SK-N-SH treated with all-trans-retinoic acid at 6 μM for 48 hours (cell line): ENCODE measurements at regions not wholly inside any gene's neighbourhood (a gene's known extent, or its start where the extent isn't known, plus 50 kb on each side); places are given as distances from the start of the nearest gene placed in this dataset.

Experiments
- ARNTL ChIP-seq: fragments of 450-650 bp; formaldehyde crosslinking; IDR thresholded peaks from 2 replicates; pipeline ENCODE4 v1.5.0; 2020; ENCODE audit warnings: low read depth, mild to moderate bottlenecking, moderate library complexity, borderline replicate concordance
- ESRRG ChIP-seq: fragments of 250-450 bp; sonication (Bioruptor Pico); IDR thresholded peaks from 2 replicates; pipeline ENCODE4 v1.6.1; 2021; ENCODE audit warnings: mild to moderate bottlenecking
- PATZ1 ChIP-seq: fragments of 250-450 bp; sonication (Bioruptor Pico); IDR thresholded peaks from 2 replicates; pipeline ENCODE4 v1.8.0; 2020; ENCODE audit warnings: mild to moderate bottlenecking, moderate library complexity, borderline replicate concordance
- POU6F1 ChIP-seq: fragments of 250-450 bp; sonication (Bioruptor Pico); IDR thresholded peaks from 2 replicates; pipeline ENCODE4 v1.8.0; 2021; ENCODE audit warnings: low read depth, mild to moderate bottlenecking, moderate library complexity, borderline replicate concordance
- RARB ChIP-seq: fragments of 250-450 bp; sonication (Bioruptor Pico); IDR thresholded peaks from 2 replicates; pipeline ENCODE4 v1.8.0; 2021; ENCODE audit warnings: mild to moderate bottlenecking, moderate library complexity
- SNAI2 ChIP-seq: fragments of 250-450 bp; sonication (Bioruptor Pico); IDR thresholded peaks from 2 replicates; pipeline ENCODE4 v1.5.0; 2020; ENCODE audit warnings: mild to moderate bottlenecking, moderate library complexity
- ZFP3 ChIP-seq: fragments of 250-450 bp; sonication (Bioruptor Pico); IDR thresholded peaks from 2 replicates; pipeline ENCODE4 v1.5.0; 2020; ENCODE audit warnings: mild to moderate bottlenecking, moderate library complexity
- ZFP30 ChIP-seq: fragments of 450-650 bp; formaldehyde crosslinking; IDR thresholded peaks from 2 replicates; pipeline ENCODE4 v1.5.0; 2022; ENCODE audit warnings: mild to moderate bottlenecking, moderate library complexity
- ZNF565 ChIP-seq: fragments of 450-650 bp; formaldehyde crosslinking; conservative IDR thresholded peaks from 2 replicates; pipeline ENCODE4 v1.5.0; 2020; ENCODE audit warnings: low read depth, mild to moderate bottlenecking, moderate library complexity

GRCh38 chr2:120622886-120623753 lies 112.5 kb upstream of the GLI2 start:
- TF ChIP-seq ESRRG (no peak), RARB (CRISPR knock-in tag) (no peak), PATZ1 (CRISPR knock-in tag) (no peak), ZFP3 (CRISPR knock-in tag) (no peak), ZFP30 (CRISPR knock-in tag) (no peak), ZNF565 (CRISPR knock-in tag) (no peak), ARNTL (no peak), POU6F1 (CRISPR knock-in tag) (no peak), SNAI2 (no peak)
